Gastrocnemius medialis (tissue), 4 donors: ENCODE measurements at regions not wholly inside any gene's neighbourhood (a gene's known extent, or its start where the extent isn't known, plus 50 kb on each side); places are given as distances from the start of the nearest gene placed in this dataset.

Source experiments
- POLR2A ChIP-seq, 2 donors: fragments of 450-650 bp; IDR thresholded peaks; one replicate each; pipeline ENCODE4 v1.6.1; 2017; ENCODE audit warnings: antibody characterized with exemption in 2 of 2, mild to moderate bottlenecking in 2 of 2, moderate library complexity in 2 of 2
- TF ChIP-seq, protein P1 (sequence below), 5 experiments: fragments of 450-650 bp in 3 of 5; fragments of 200-600 bp in 2 of 5; sonication (generic) in 2 of 5; IDR thresholded peaks in 4 of 5; conservative IDR thresholded peaks in 1 of 5; 1 replicate in 4 of 5; 2 replicates in 1 of 5; pipeline ENCODE4 v1.5.1; 2016 to 2019; ENCODE audit warnings: antibody characterized with exemption in 5 of 5, mild to moderate bottlenecking in 3 of 5, moderate library complexity in 3 of 5

DNA sequence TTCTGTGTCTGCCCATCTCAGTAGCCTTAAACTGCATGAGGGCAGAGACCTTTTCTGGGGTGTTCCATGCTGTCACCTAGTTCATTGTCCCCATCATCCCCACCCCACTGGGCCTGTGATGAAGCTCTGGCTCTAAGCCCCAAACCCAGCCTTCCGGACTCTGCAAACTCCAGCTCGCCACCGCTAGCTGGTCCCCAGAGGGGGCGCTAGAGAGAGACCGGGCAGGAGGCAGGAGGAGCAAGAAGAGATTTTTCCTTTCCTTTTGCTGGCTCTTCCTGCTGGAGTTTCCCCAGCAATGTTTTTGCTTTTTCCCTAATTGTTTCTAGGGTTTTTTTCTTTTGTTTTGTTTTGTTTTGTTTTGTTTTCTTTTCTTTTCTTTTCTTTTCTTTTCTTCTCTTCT, 234.4 kb downstream of the TEX36 start:
- TF ChIP-seq, protein P1, sequence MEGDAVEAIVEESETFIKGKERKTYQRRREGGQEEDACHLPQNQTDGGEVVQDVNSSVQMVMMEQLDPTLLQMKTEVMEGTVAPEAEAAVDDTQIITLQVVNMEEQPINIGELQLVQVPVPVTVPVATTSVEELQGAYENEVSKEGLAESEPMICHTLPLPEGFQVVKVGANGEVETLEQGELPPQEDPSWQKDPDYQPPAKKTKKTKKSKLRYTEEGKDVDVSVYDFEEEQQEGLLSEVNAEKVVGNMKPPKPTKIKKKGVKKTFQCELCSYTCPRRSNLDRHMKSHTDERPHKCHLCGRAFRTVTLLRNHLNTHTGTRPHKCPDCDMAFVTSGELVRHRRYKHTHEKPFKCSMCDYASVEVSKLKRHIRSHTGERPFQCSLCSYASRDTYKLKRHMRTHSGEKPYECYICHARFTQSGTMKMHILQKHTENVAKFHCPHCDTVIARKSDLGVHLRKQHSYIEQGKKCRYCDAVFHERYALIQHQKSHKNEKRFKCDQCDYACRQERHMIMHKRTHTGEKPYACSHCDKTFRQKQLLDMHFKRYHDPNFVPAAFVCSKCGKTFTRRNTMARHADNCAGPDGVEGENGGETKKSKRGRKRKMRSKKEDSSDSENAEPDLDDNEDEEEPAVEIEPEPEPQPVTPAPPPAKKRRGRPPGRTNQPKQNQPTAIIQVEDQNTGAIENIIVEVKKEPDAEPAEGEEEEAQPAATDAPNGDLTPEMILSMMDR (IDR thresholded peaks at IDR 0.05 in 4 of 5, conservative IDR thresholded peaks at IDR 0.05 in 1 of 5), result no peak
- TF ChIP-seq POLR2A (IDR thresholded peaks at IDR 0.05), result no peak
